ENCODE measurements at regions not wholly inside any gene's neighbourhood (a gene's known extent, or its start where the extent isn't known, plus 50 kb on each side); places are given as distances from the start of the nearest gene placed in this dataset.
A peak's percentile ranks its signal among the peaks of the same experiment; 100 is the strongest.

DNA sequence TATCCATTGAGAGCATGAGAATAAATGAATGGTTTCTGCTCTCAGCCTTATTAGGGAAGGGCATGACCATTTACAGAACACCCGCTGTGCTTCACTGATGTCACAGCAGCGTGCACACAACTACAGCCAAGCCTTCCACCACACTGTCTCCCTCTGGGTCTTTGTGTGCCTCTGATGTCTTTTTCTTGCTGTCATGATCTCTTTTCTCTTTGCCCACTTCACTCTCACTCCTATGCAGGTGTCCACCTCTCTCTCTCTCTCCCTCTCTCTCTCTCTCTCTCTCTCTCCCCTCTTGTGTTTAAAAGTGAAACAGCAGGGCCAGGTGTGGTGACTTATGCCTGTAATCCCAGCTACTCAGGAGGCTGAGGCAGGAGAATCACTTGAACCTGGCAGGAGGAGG, 232.5 kb upstream of the JUN start:
- Histone ChIP-seq H3K27me3 (no peaks in the 10 kb centered on the region), H3K27ac (peak overlapping the region; percentile 93), H3K36me3 (no peaks in the 10 kb centered on the region), H3K4me1 (peaks cover 61% of the 10 kb centered on the region), H3K9me3 (no peaks in the 10 kb centered on the region), H3K4me3 (no peak overlapping the region)
- TF ChIP-seq POLR2A (IDR thresholded peaks at IDR 0.05), result no peak
- TF ChIP-seq POLR2AphosphoS5 (IDR thresholded peaks at IDR 0.05; ENCODE audit: insufficient read depth in 1 of 2, low read depth in 1 of 2), result no peak
- TF ChIP-seq, protein P1, sequence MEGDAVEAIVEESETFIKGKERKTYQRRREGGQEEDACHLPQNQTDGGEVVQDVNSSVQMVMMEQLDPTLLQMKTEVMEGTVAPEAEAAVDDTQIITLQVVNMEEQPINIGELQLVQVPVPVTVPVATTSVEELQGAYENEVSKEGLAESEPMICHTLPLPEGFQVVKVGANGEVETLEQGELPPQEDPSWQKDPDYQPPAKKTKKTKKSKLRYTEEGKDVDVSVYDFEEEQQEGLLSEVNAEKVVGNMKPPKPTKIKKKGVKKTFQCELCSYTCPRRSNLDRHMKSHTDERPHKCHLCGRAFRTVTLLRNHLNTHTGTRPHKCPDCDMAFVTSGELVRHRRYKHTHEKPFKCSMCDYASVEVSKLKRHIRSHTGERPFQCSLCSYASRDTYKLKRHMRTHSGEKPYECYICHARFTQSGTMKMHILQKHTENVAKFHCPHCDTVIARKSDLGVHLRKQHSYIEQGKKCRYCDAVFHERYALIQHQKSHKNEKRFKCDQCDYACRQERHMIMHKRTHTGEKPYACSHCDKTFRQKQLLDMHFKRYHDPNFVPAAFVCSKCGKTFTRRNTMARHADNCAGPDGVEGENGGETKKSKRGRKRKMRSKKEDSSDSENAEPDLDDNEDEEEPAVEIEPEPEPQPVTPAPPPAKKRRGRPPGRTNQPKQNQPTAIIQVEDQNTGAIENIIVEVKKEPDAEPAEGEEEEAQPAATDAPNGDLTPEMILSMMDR (IDR thresholded peaks at IDR 0.05), result no peak
- intact Hi-C loops (cut with DNase I), result no loop called here
- DNase-seq (ENCODE audit: extremely low spot score in 2 of 2), result no peak

DNA sequence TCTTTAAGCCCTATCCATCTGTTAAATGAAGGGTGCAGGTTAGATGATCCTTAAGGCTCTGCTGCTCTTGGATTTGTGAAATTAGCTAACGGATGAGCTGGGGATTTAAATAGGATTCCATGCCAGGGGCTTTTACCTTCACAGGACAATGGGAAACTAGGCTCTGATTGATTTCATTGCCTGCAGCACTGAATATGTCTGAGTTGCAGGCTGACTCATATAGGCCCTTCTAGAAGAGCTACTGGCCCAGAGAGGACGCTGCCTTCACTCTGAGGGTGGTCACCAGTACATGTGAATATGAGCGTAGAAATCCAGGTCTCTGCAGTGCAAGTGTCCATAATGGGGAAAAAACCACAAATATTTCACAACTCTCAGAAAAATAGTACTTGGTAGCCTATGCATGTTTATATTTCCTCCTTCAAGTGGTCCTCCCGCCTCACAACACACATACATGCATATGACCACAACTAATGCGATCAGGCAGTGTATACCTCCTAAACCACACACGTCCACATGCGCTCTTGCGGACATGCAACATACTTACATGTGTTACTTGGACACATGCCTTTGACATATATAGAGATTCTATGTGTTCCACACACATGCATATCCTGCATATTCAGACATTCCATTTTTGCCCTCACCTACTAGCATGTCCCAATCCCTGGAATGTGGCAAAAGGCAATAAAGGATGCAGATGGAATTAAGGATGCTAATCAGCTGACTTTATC, 233.8 kb upstream of the JUN start:
- Histone ChIP-seq H3K36me3 (no peaks in the 10 kb centered on the region), H3K4me1 (peaks cover 58% of the 10 kb centered on the region), H3K27ac (no peak overlapping the region), H3K9me3 (no peaks in the 10 kb centered on the region), H3K27me3 (no peaks in the 10 kb centered on the region), H3K4me3 (no peak overlapping the region)
- TF ChIP-seq POLR2AphosphoS5 (IDR thresholded peaks at IDR 0.05; ENCODE audit: insufficient read depth in 1 of 2, low read depth in 1 of 2), result no peak
- TF ChIP-seq, protein P1 (IDR thresholded peaks at IDR 0.05), result no peak
- TF ChIP-seq POLR2A (IDR thresholded peaks at IDR 0.05), result no peak
- peak in 1 of 2 donors; percentile 40 for DNase-seq (ENCODE audit: extremely low spot score in 2 of 2)
- intact Hi-C loops (cut with DNase I), result no loop called here

DNA sequence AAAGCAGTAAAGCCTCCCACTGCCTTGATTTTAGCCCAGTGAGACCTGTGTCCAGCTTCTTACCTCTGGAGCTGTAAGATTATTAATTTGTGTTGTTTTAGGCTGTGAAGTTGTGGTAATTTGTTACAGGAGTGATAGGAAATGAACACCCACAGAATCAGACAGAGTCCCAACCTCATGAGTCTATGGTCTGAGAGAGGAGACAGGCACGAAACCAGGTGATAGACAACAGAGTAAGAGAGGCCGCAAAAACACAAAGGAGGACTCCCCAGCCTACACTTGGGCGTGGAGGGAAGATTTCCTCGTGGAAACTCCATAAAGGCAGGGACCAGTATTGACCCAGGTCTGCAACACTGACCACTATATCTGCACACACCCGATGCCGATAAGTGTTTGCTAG, 234.6 kb upstream of the JUN start:
- intact Hi-C loops (cut with DNase I), result no loop called here
- no peaks in the 10 kb centered on the region for H3K36me3 ChIP-seq
- peaks cover 50% of the 10 kb centered on the region for H3K4me1 ChIP-seq
- H3K9me3 ChIP-seq, result no peaks in the 10 kb centered on the region
- H3K27ac ChIP-seq, result no peak overlapping the region
- H3K27me3 ChIP-seq, result no peaks in the 10 kb centered on the region
- no peak overlapping the region for H3K4me3 ChIP-seq
- DNase-seq (ENCODE audit: extremely low spot score in 2 of 2), result peak in 1 of 2 donors; percentile 54
- TF ChIP-seq, protein P1 (IDR thresholded peaks at IDR 0.05), result no peak
- TF ChIP-seq POLR2A (IDR thresholded peaks at IDR 0.05) (no peak), POLR2AphosphoS5 (IDR thresholded peaks at IDR 0.05; ENCODE audit: insufficient read depth in 1 of 2, low read depth in 1 of 2) (no peak)

DNA sequence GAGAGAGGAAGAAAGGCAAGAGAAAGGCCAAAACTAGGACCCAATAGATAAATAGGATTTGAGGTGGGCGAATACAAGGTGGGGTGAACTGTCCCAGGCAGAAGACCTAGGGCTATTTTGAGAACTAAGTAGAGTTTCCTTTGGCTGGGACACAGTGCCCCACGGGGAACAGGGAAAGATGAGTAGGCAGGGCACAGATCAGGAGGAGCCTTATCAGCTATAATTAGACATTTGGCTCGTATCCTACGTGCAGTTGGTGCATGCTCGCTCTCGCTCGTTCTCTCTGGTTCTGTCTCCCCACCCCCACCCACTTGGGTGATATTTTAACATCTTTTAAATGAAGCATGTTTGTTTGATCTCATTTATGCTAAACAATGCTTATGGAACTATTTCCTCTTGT, 235.0 kb upstream of the JUN start:
- intact Hi-C loops (cut with DNase I), result no loop called here

More for the DNA sequence above, 235.0 kb upstream of the JUN start:
- peak in 1 of 2 donors; percentile 25 for DNase-seq (ENCODE audit: extremely low spot score in 2 of 2)
- TF ChIP-seq, protein P1 (IDR thresholded peaks at IDR 0.05), result no peak
- no peak for TF ChIP-seq POLR2A (IDR thresholded peaks at IDR 0.05)
- no peak for TF ChIP-seq POLR2AphosphoS5 (IDR thresholded peaks at IDR 0.05; ENCODE audit: insufficient read depth in 1 of 2, low read depth in 1 of 2)
- no peaks in the 10 kb centered on the region for H3K9me3 ChIP-seq
- peak overlapping the region; percentile 89 for H3K27ac ChIP-seq
- H3K4me3 ChIP-seq, result no peak overlapping the region
- peaks cover 46% of the 10 kb centered on the region for H3K4me1 ChIP-seq
- H3K36me3 ChIP-seq, result no peaks in the 10 kb centered on the region
- no peaks in the 10 kb centered on the region for H3K27me3 ChIP-seq
